ENCODE measurements at regions not wholly inside any gene's neighbourhood (a gene's known extent, or its start where the extent isn't known, plus 50 kb on each side); places are given as distances from the start of the nearest gene placed in this dataset.
A peak's percentile ranks its signal among the peaks of the same experiment; 100 is the strongest.
"Not testable (repeated sequence)": the region's sequence is repeated elsewhere in the genome, so short reads cannot be mapped to it uniquely, and the experiment has no call there.

DNA sequence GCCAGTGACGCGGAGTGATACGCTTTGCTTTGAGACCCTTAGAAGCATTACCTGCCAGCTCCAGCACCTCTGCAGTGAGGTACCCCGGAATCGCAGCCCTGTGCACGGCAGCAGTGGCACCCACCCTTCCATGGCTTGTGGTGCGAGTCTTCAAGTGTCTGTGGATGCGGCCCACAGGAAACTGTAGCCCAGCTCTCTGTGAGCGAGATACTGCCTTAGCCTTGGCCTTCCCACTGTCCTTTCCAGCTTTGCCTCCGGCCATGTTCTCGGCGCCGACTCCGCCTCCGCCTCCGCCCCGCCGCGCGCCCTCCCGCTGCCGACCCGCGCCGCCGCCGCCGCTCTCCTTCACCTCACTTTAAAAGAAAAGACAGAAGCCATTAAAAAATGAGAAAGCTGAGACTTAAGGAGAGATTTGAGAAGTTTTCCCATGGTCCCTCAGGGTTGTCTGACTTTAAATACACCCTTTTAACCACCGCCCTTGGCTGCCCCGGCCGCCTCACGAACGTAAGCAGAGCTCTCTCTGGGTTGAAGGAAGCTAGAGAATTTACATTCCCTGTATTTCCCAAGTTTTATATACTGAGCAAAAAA, 78.5 kb upstream of the FAM174B start:
- Histone ChIP-seq H3K36me3 (ENCODE audit: control insufficient read depth in 2 of 2, insufficient read depth in 2 of 2, low read length in 1 of 2) (no peaks in the 10 kb centered on the region), H3K27me3 (replicated peaks in 1 of 2; ENCODE audit: control insufficient read depth in 2 of 2, insufficient read depth in 2 of 2, low read length in 1 of 2) (no peaks in the 10 kb centered on the region; a peak in 1 of 4 replicates), H2AFZ (ENCODE audit: control insufficient read depth, low read depth, low read length) (peak overlapping the region; percentile 79), H3K27ac (ENCODE audit: control insufficient read depth, insufficient read depth) (no peak overlapping the region), H3K9ac (ENCODE audit: control insufficient read depth, insufficient read depth, low read length) (no peak overlapping the region), H3K4me2 (ENCODE audit: control insufficient read depth, insufficient read depth) (peak overlapping the region; percentile 55), H3K4me1 (ENCODE audit: control insufficient read depth, insufficient read depth, low read length) (no peaks in the 10 kb centered on the region), H4K20me1 (ENCODE audit: control insufficient read depth, insufficient read depth) (no peaks in the 10 kb centered on the region), H3K79me2 (ENCODE audit: control insufficient read depth, insufficient read depth, low read length) (no peaks in the 10 kb centered on the region), H3K9me3 (replicated peaks; ENCODE audit: control insufficient read depth, insufficient read depth, low read length) (no peaks in the 10 kb centered on the region), H3K4me3 (peak overlapping the region; percentile 45; the same call in 1 of the 2 replicates)
- SMC1A ChIA-PET (ENCODE audit: uncharacterized antibody, unreplicated experiment): no interaction called here
- BruUV-seq (replicated peaks): no TSS peak
- DNase-seq (ENCODE audit: low read depth, low spot score): no peak
- ATAC-seq: peak; percentile 52
- CTCF ChIA-PET: interaction anchor here (0.7 kb wide), 1 partner anchor 9 kb away, joined by 3 read pairs; no protein-coding TSS in a partner anchor
- RAD21 ChIA-PET (ENCODE audit: unreplicated experiment): no interaction called here
- in situ Hi-C loops (cut with MboI): no loop called here
- WGBS (ENCODE audit: insufficient coverage, insufficient replicate concordance, low lambda C conversion rate, missing lambda C conversion rate): 45% methylated on average over 31 of the region's 33 CpGs
- intact Hi-C loops (cut with micrococcal nuclease; ENCODE audit: unreplicated experiment): no loop called here
- POLR2A ChIA-PET: no interaction called here
- TF ChIP-seq, protein P1, sequence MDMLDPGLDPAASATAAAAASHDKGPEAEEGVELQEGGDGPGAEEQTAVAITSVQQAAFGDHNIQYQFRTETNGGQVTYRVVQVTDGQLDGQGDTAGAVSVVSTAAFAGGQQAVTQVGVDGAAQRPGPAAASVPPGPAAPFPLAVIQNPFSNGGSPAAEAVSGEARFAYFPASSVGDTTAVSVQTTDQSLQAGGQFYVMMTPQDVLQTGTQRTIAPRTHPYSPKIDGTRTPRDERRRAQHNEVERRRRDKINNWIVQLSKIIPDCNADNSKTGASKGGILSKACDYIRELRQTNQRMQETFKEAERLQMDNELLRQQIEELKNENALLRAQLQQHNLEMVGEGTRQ (IDR thresholded peaks at IDR 0.05; ENCODE audit: borderline replicate concordance, low read depth, low read length): no peak
- FAIRE-seq: no peak

DNA sequence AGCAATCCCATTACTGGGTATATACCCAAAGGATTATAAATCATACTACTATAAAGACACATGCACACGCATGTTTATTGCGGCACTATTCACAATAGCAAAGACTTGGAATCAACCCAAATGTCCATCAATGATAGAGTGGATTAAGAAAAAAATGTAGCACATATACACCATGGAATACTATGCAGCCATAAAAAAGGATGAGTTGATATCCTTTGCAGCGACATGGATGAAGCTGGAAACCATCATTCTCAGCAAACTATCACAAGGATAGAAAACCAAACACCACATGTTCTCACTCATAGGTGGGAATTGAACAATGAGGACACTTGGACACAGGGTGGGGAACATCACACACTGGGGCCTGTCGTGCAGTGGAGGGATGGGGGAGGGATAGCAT, 83.7 kb upstream of the FAM174B start:
- CTCF ChIA-PET; H3K36me3 ChIP-seq (ENCODE audit: control insufficient read depth in 2 of 2, insufficient read depth in 2 of 2, low read length in 1 of 2); H2AFZ ChIP-seq (ENCODE audit: control insufficient read depth, low read depth, low read length); H3K4me2 ChIP-seq (ENCODE audit: control insufficient read depth, insufficient read depth); H4K20me1 ChIP-seq (ENCODE audit: control insufficient read depth, insufficient read depth); FAIRE-seq; BruUV-seq (replicated peaks); intact Hi-C loops (cut with micrococcal nuclease; ENCODE audit: unreplicated experiment); in situ Hi-C loops (cut with MboI); POLR2A ChIA-PET; ATAC-seq; RAD21 ChIA-PET (ENCODE audit: unreplicated experiment); H3K9me3 ChIP-seq (replicated peaks; ENCODE audit: control insufficient read depth, insufficient read depth, low read length); H3K4me3 ChIP-seq; H3K27me3 ChIP-seq (replicated peaks in 1 of 2; ENCODE audit: control insufficient read depth in 2 of 2, insufficient read depth in 2 of 2, low read length in 1 of 2); H3K27ac ChIP-seq (ENCODE audit: control insufficient read depth, insufficient read depth); H3K9ac ChIP-seq (ENCODE audit: control insufficient read depth, insufficient read depth, low read length); H3K4me1 ChIP-seq (ENCODE audit: control insufficient read depth, insufficient read depth, low read length); H3K79me2 ChIP-seq (ENCODE audit: control insufficient read depth, insufficient read depth, low read length); DNase-seq (ENCODE audit: low read depth, low spot score); SMC1A ChIA-PET (ENCODE audit: uncharacterized antibody, unreplicated experiment): not testable (repeated sequence)
- WGBS (ENCODE audit: insufficient coverage, insufficient replicate concordance, low lambda C conversion rate, missing lambda C conversion rate): 46% methylated on average over 4 of the region's 4 CpGs
